ENCODE measurements at regions not wholly inside any gene's neighbourhood (a gene's known extent, or its start where the extent isn't known, plus 50 kb on each side); places are given as distances from the start of the nearest gene placed in this dataset.

DNA sequence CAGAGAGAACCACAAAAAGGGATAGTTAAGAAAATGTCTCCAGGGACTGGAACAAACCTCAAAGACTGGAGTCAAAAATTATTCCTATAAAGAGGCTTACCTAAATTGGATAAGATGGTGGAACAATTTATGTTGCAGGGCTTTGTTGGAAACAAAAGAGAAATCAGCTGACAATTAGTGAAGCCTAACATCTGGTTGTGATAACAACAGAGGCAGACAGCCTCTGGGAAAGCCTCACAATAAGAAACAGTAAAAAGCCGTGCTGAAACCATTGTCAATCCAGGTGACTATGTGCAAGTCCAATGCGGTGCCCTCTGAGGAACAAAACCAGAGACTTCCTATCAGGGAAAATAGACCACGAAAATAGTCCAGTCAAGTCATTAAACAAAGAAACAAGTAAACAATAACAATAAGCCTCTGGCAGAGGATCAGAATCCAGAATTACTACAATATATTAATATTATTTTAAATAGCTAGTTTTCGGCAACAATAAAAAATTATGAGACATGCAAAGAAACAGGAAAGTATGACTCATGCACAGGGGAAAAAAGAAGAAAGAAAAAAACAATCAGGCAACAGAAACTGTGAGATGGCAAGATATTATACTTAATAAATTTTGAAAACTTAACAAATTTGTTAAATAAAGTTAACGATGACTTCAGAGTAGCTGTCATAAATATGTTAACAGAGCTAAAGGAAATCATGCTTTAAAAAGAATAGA is 99.7 kb upstream of the RXFP2 start:
- no peaks in the 10 kb centered on the region for H3K79me2 ChIP-seq (ENCODE audit: insufficient read depth, low read length)
- no peaks in the 10 kb centered on the region for H4K20me1 ChIP-seq (ENCODE audit: insufficient read depth, low read length, poor library complexity, severe bottlenecking)
- H2AFZ ChIP-seq (ENCODE audit: low read length), result peak overlapping the region; percentile 73
- peaks cover 18% of the 10 kb centered on the region for H3K4me1 ChIP-seq (ENCODE audit: insufficient read depth, low read length, poor library complexity, severe bottlenecking)
- H3K27me3 ChIP-seq (ENCODE audit: insufficient read depth, low read length, poor library complexity, severe bottlenecking), result no peaks in the 10 kb centered on the region
- H3F3A ChIP-seq (ENCODE audit: low read depth), result 0 out of 2 replicates have a peak, but pooled peaks cover 4% of the 10 kb centered on the region
- TF ChIP-seq EZH2phosphoT487 (IDR thresholded peaks at IDR 0.05; ENCODE audit: borderline replicate concordance) (no peak), CTCF (conservative IDR thresholded peaks at IDR 0.05; ENCODE audit: low read length) (no peak)
- H3K4me2 ChIP-seq (ENCODE audit: low read depth, low read length, poor library complexity, severe bottlenecking), result peak overlapping the region; percentile 41
- H3K9me3 ChIP-seq (ENCODE audit: insufficient read depth, low read depth, low read length), result no peaks in the 10 kb centered on the region; the same call in 1 of the 2 replicates
- no peaks in the 10 kb centered on the region for H3K9me2 ChIP-seq (replicated peaks; ENCODE audit: low read depth, low read length)
- H3K4me3 ChIP-seq (ENCODE audit: low read length, poor library complexity, severe bottlenecking), result no peak overlapping the region
- peak overlapping the region; percentile 10 for H3K9ac ChIP-seq (ENCODE audit: low read depth, low read length, poor library complexity, severe bottlenecking)
- H3K36me3 ChIP-seq (ENCODE audit: insufficient read depth, low read length), result no peaks in the 10 kb centered on the region

- H3K36me3 ChIP-seq (ENCODE audit: insufficient read depth, low read length), result no peaks in the 10 kb centered on the region
- no peak overlapping the region for H2AFZ ChIP-seq (ENCODE audit: low read length)
- H3K9ac ChIP-seq (ENCODE audit: low read depth, low read length, poor library complexity, severe bottlenecking), result no peak overlapping the region
- no peak overlapping the region for H3K4me3 ChIP-seq (ENCODE audit: low read length, poor library complexity, severe bottlenecking)
- no peaks in the 10 kb centered on the region for H3K79me2 ChIP-seq (ENCODE audit: insufficient read depth, low read length)
- H3K9me3 ChIP-seq (ENCODE audit: insufficient read depth, low read depth, low read length), result no peaks in the 10 kb centered on the region
- TF ChIP-seq CTCF (conservative IDR thresholded peaks at IDR 0.05; ENCODE audit: low read length) (no peak), EZH2phosphoT487 (IDR thresholded peaks at IDR 0.05; ENCODE audit: borderline replicate concordance) (no peak)
- H3K4me2 ChIP-seq (ENCODE audit: low read depth, low read length, poor library complexity, severe bottlenecking), result no peak overlapping the region
- H3K9me2 ChIP-seq (replicated peaks; ENCODE audit: low read depth, low read length), result no peaks in the 10 kb centered on the region
- no peaks in the 10 kb centered on the region for H3K4me1 ChIP-seq (ENCODE audit: insufficient read depth, low read length, poor library complexity, severe bottlenecking)
- H3F3A ChIP-seq (ENCODE audit: low read depth), result no peaks in the 10 kb centered on the region
- no peaks in the 10 kb centered on the region for H3K27me3 ChIP-seq (ENCODE audit: insufficient read depth, low read length, poor library complexity, severe bottlenecking)
- no peaks in the 10 kb centered on the region for H4K20me1 ChIP-seq (ENCODE audit: insufficient read depth, low read length, poor library complexity, severe bottlenecking)
Measured at GRCh38 chr13:31649766-31650165, 89.6 kb upstream of the RXFP2 start.

DNA sequence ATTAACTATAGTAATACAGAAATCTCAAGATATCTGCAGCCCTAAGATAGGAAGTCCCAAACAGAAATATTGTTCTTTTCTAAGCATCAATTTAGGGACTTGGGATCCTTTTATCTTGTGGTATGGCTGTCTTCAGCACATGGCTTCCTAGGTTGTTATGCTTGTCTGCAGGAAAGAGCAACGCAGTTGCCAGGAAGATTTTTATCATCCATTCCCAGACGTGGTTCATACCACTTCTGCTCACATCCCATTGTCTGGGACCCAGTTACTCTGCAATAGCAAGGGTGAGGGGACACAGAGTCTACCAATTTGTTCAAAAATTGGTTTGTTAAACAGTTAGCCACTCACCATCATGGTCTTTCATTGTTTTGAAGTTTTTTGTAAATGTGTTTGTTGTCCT is 85.6 kb upstream of the RXFP2 start:
- Histone ChIP-seq H3K9me2 (replicated peaks; ENCODE audit: low read depth, low read length) (no peaks in the 10 kb centered on the region), H4K20me1 (ENCODE audit: insufficient read depth, low read length, poor library complexity, severe bottlenecking) (no peaks in the 10 kb centered on the region), H3K4me2 (ENCODE audit: low read depth, low read length, poor library complexity, severe bottlenecking) (no peak overlapping the region), H3K4me3 (ENCODE audit: low read length, poor library complexity, severe bottlenecking) (no peak overlapping the region), H3K9me3 (ENCODE audit: insufficient read depth, low read depth, low read length) (no peaks in the 10 kb centered on the region), H2AFZ (ENCODE audit: low read length) (no peak overlapping the region), H3K9ac (ENCODE audit: low read depth, low read length, poor library complexity, severe bottlenecking) (no peak overlapping the region), H3K36me3 (ENCODE audit: insufficient read depth, low read length) (no peaks in the 10 kb centered on the region), H3F3A (ENCODE audit: low read depth) (no peaks in the 10 kb centered on the region), H3K4me1 (ENCODE audit: insufficient read depth, low read length, poor library complexity, severe bottlenecking) (no peaks in the 10 kb centered on the region), H3K79me2 (ENCODE audit: insufficient read depth, low read length) (no peaks in the 10 kb centered on the region), H3K27me3 (ENCODE audit: insufficient read depth, low read length, poor library complexity, severe bottlenecking) (no peaks in the 10 kb centered on the region)
- TF ChIP-seq EZH2phosphoT487 (IDR thresholded peaks at IDR 0.05; ENCODE audit: borderline replicate concordance) (no peak), CTCF (conservative IDR thresholded peaks at IDR 0.05; ENCODE audit: low read length) (no peak)

Data from Loucy (cell line).